Upper lobe of left lung (tissue), 6 donors: ENCODE measurements at regions not wholly inside any gene's neighbourhood (a gene's known extent, or its start where the extent isn't known, plus 50 kb on each side); places are given as distances from the start of the nearest gene placed in this dataset.

Experiments used
- ATAC-seq, 2 donors: fragments of 200-7000 bp; cut with Tn5 transposase; one replicate each; pipeline ENCODE4 v1.9.1; 2022; ENCODE audit warnings: mild to moderate bottlenecking in 2 of 2, moderate library complexity in 2 of 2; ENCODE audit not compliant: low FRiP score in 2 of 2
- DNase-seq, 2 donors: peaks; one replicate each; pipeline ENCODE4 v3.0.0-alpha.2; 2019 to 2020
- H3K27ac ChIP-seq, 4 donors: fragments of 200-600 bp; sonication (generic); one replicate each; pipeline ENCODE4 v1.5.1; 2016 to 2019
- H3K27me3 ChIP-seq, 4 donors: fragments of 200-600 bp; sonication (generic); one replicate each; pipeline ENCODE4 v1.5.1; 2017 to 2019
- H3K36me3 ChIP-seq, 4 donors: fragments of 200-600 bp; sonication (generic); one replicate each; pipeline ENCODE4 v1.5.1; 2016 to 2019
- H3K4me1 ChIP-seq, 4 donors: fragments of 200-600 bp; sonication (generic); one replicate each; pipeline ENCODE4 v1.5.1; 2018 to 2019
- H3K4me3 ChIP-seq, 4 donors: fragments of 200-600 bp; sonication (generic); one replicate each; pipeline ENCODE4 v1.5.1; 2017 to 2019; ENCODE audit warnings: mild to moderate bottlenecking in 2 of 4, moderate library complexity in 1 of 4
- H3K9me3 ChIP-seq, 4 donors: fragments of 200-600 bp; sonication (generic); one replicate each; pipeline ENCODE4 v1.5.1; 2018 to 2019
- CTCF ChIP-seq, 6 experiments: fragments of 450-650 bp in 4 of 6; fragments of 200-600 bp in 2 of 6; sonication (generic) in 2 of 6; IDR thresholded peaks; one replicate each; pipeline ENCODE4 v1.5.1; 2016 to 2019; ENCODE audit warnings: antibody characterized with exemption in 6 of 6
- EP300 ChIP-seq, 4 donors: sonication (generic); formaldehyde crosslinking; IDR thresholded peaks; one replicate each; pipeline ENCODE4 v1.5.1; 2017; ENCODE audit warnings: antibody characterized with exemption in 4 of 4, control low read depth in 2 of 4
- POLR2A ChIP-seq, 4 donors: fragments of 450-650 bp; IDR thresholded peaks; one replicate each; pipeline ENCODE4 v1.5.1; 2016 to 2017; ENCODE audit warnings: antibody characterized with exemption in 4 of 4, mild to moderate bottlenecking in 2 of 4
- POLR2AphosphoS5 ChIP-seq, 2 donors: sonication (generic); formaldehyde crosslinking; IDR thresholded peaks; one replicate each; pipeline ENCODE4 v1.5.1; 2017; ENCODE audit warnings: antibody characterized with exemption in 2 of 2
- WGBS, 2 donors: methylation state at CpG; one replicate each; pipeline ENCODE4 v1.1.5; 2017 to 2018; 5-methylcytosine and 5-hydroxymethylcytosine counted together
- donor health status: DM: no; HTN: no; CAD: no; lungs with moderate emphysema.
- donor health status: DM: no; HTN: yes; CAD: no; lungs with severe emphysema.

- Histone ChIP-seq H3K36me3 (no peaks in the 10 kb centered on the region), H3K9me3 (peaks cover 0 to 3% (median 0%) of the 10 kb centered on the region in 4 donors), H3K27ac (no peak overlapping the region), H3K4me3 (no peak overlapping the region), H3K27me3 (no peaks in the 10 kb centered on the region), H3K4me1 (no peaks in the 10 kb centered on the region)
- DNase-seq (no peak), ATAC-seq (no peak)
- TF ChIP-seq POLR2A (IDR thresholded peaks at IDR 0.05) (no peak), CTCF (IDR thresholded peaks at IDR 0.05) (no peak), EP300 (IDR thresholded peaks at IDR 0.05) (no peak), POLR2AphosphoS5 (IDR thresholded peaks at IDR 0.05) (no peak)
- WGBS, 2 donors: 24 to 42% methylated on average over 2 of the region's 2 CpGs
These were observed 92.8 kb downstream of the CAVIN4 start for GRCh38 chr9:100670719-100671118.

- ATAC-seq (no peak), DNase-seq (no peak)
- H3K36me3 ChIP-seq: no peaks in the 10 kb centered on the region
- WGBS, 2 donors: 75 to 77% methylated on average over 5 of the region's 5 CpGs
- no peaks in the 10 kb centered on the region for H3K4me1 ChIP-seq
- no peak overlapping the region for H3K27ac ChIP-seq
- no peaks in the 10 kb centered on the region for H3K27me3 ChIP-seq
- H3K4me3 ChIP-seq: no peak overlapping the region
- H3K9me3 ChIP-seq: no peaks in the 10 kb centered on the region
- TF ChIP-seq POLR2A (IDR thresholded peaks at IDR 0.05) (no peak), POLR2AphosphoS5 (IDR thresholded peaks at IDR 0.05) (no peak), EP300 (IDR thresholded peaks at IDR 0.05) (no peak), CTCF (IDR thresholded peaks at IDR 0.05) (no peak)
These were observed 94.0 kb downstream of the CAVIN4 start for GRCh38 chr9:100671898-100672297.

GRCh38 chr9:100673249-100673648, 95.4 kb downstream of the CAVIN4 start:
- WGBS, 2 donors: 69 to 87% methylated on average over 2 of the region's 2 CpGs
- no peak for DNase-seq
- ATAC-seq: no peak
- H3K36me3 ChIP-seq: no peaks in the 10 kb centered on the region
- H3K4me1 ChIP-seq: no peaks in the 10 kb centered on the region
- no peak overlapping the region for H3K27ac ChIP-seq
- no peaks in the 10 kb centered on the region for H3K9me3 ChIP-seq
- H3K27me3 ChIP-seq: no peaks in the 10 kb centered on the region
- H3K4me3 ChIP-seq: no peak overlapping the region
- TF ChIP-seq EP300 (IDR thresholded peaks at IDR 0.05) (no peak), POLR2AphosphoS5 (IDR thresholded peaks at IDR 0.05) (no peak), CTCF (IDR thresholded peaks at IDR 0.05) (no peak), POLR2A (IDR thresholded peaks at IDR 0.05) (no peak)

- no peak for DNase-seq
- Histone ChIP-seq H3K27me3 (no peaks in the 10 kb centered on the region), H3K4me1 (no peaks in the 10 kb centered on the region), H3K9me3 (no peaks in the 10 kb centered on the region), H3K27ac (no peak overlapping the region), H3K4me3 (no peak overlapping the region), H3K36me3 (no peaks in the 10 kb centered on the region)
- 41 to 65% methylated on average over 1 of the region's 1 CpG for WGBS, 2 donors
- TF ChIP-seq POLR2A (IDR thresholded peaks at IDR 0.05): no peak
- ATAC-seq: no peak
These were observed 96.7 kb downstream of the CAVIN4 start for GRCh38 chr9:100674419-100675122.

- TF ChIP-seq POLR2AphosphoS5 (IDR thresholded peaks at IDR 0.05) (no peak), EP300 (IDR thresholded peaks at IDR 0.05) (no peak)
- Histone ChIP-seq H3K27ac (no peak overlapping the region), H3K36me3 (no peaks in the 10 kb centered on the region), H3K4me1 (no peaks in the 10 kb centered on the region), H3K4me3 (no peak overlapping the region), H3K27me3 (no peaks in the 10 kb centered on the region), H3K9me3 (no peaks in the 10 kb centered on the region)
- no peak for DNase-seq
- ATAC-seq: no peak
- WGBS, 2 donors: 81 to 82% methylated on average over 2 of the region's 2 CpGs
These were observed 102.0 kb downstream of the CAVIN4 start for GRCh38 chr9:100679834-100680233.

GRCh38 chr9:100686420-100686819, 108.5 kb downstream of the CAVIN4 start:
- ATAC-seq (no peak), DNase-seq (no peak)
- WGBS, 2 donors: 88 to 91% methylated on average over 2 of the region's 2 CpGs
- no peak for TF ChIP-seq POLR2A (IDR thresholded peaks at IDR 0.05)
- no peak overlapping the region for H3K4me3 ChIP-seq
- no peaks in the 10 kb centered on the region for H3K36me3 ChIP-seq
- no peaks in the 10 kb centered on the region for H3K27me3 ChIP-seq
- H3K27ac ChIP-seq: no peak overlapping the region
- H3K4me1 ChIP-seq: no peaks in the 10 kb centered on the region
- no peaks in the 10 kb centered on the region for H3K9me3 ChIP-seq
